Dermis microvascular lymphatic vessel endothelial cell (primary cell): ENCODE measurements at regions not wholly inside any gene's neighbourhood (a gene's known extent, or its start where the extent isn't known, plus 50 kb on each side); places are given as distances from the start of the nearest gene placed in this dataset.
"Not testable (repeated sequence)": the region's sequence is repeated elsewhere in the genome, so short reads cannot be mapped to it uniquely, and the experiment has no call there.

Source experiments
- DNase-seq, 2 donors: peaks; one replicate each; pipeline versions ENCODE4 v3.0.0 to v3.0.0-alpha.2; 2010; ENCODE audit warnings: low read depth in 2 of 2

DNA sequence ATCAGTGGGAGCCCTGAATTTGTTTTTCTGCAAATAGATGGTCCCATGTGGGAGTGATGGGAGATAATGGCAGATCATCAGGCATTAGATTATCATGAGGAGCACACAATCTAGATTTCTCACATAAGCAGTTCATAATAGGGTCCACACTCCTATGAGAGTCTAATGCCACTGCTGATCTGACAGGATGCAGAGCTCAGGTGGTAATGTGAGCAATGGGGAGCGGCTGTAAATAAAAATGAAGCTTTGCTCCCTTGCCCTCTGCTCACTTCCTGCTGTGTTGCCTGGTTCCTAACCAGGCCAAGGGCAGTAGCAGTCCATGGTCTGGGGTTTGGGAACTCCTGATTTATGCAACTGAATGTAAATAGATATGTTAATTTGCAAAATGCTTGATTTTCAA lies 538.6 kb downstream of the TRAM1L1 start:
- DNase-seq: no peak

DNA sequence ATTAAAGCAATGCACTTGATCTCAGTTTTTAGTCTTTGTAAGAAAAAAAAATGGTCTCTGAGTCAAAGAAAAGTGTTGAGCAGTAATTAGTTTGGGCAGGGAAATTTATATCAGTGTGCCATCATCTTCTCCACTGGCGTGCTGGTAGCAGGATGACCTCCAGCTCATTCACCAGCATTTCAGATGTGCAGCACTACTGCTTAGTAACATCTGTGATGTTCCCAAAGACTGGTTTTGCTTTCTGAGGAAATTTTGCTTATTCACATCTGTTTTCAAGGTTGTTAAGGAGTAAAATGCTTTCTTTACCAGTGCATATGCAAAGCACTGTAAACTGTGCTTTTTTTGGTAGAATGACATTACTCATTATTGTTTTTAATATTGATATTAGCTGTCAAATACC lies 540.4 kb downstream of the TRAM1L1 start:
- DNase-seq: no peak

DNA sequence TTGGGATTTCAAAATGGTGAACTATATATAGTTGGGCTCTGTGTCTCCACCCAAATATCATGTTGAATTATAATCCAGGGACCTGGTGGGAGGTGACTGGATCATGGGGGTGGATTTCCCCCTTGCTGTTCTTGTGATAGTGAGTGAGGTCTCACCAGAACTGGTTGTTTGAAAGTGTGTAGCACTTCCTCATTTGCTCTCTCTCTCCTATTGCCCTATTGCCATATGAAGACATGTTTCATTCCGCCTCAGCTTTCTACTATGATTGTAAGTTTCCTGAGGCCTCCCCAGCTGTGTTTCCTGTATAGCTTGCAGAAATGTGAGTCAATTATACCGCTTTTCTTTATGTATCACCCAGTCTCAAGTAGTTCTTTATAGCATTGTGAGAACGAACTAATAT lies 545.6 kb downstream of the TRAM1L1 start:
- no peak for DNase-seq

GRCh38 chr4:116537828-116538227 lies 547.5 kb downstream of the TRAM1L1 start:
- DNase-seq: no peak

DNA sequence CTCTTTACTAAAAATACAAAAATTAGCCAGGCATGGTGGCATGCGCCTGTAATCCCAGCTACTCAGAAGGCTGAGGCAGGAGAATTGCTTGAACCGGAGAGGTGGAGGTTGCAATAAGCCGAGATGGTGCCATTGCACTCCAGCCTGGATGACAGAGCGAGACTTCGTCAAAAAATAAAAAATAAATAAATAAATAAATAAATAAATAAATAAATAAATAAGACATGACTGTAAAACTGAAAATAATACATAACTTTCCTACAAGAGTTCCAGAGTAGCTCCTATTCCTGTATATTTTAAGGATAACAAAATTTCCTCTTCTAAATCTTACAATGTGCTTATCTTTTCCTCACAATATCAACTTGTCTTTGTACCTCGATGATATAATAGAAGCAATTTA lies 549.4 kb downstream of the TRAM1L1 start:
- not testable (repeated sequence) for DNase-seq

DNA sequence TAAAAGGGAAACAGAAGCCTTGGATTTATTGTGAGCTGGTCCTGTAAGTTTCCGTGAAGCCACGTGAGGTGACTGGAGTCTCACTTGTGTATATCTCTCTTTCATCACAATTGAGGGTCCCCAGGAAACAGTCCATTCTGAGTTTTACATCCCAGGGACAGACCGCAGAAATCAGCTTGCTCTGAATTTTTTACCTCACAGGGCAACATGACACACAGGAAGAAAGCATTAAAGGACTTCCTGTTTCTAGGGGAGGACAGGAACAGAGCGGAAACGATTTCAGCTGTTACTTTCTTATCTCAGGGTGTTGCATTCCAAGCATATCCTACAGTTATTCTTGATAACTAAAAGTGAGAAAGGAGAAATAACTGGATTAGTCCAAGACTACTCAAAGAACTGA lies 553.5 kb downstream of the TRAM1L1 start:
- no peak for DNase-seq

GRCh38 chr4:116531026-116531425 lies 554.4 kb downstream of the TRAM1L1 start:
- no peak for DNase-seq

- no peak for DNase-seq
Observed at GRCh38 chr4:116530048-116530447, 555.3 kb downstream of the TRAM1L1 start.

DNA sequence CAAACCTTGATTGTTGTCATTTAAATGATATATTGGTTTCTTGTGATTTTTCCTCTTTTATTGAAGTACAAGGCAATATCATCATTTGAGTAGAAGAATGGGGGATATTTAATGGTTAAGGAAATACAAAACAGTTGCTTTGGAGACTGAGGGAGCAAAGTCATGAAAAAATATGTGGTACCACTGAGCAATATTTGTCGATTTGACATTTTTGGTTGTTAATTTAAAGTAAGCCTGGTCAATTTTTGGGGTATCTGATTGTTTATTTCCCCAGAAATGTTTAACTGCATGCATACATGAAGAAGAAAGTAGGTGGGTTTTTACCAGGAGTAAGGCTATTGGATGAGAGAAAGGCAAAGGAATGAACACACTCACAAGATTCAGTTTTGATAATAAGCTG lies 556.2 kb downstream of the TRAM1L1 start:
- DNase-seq: no peak

DNA sequence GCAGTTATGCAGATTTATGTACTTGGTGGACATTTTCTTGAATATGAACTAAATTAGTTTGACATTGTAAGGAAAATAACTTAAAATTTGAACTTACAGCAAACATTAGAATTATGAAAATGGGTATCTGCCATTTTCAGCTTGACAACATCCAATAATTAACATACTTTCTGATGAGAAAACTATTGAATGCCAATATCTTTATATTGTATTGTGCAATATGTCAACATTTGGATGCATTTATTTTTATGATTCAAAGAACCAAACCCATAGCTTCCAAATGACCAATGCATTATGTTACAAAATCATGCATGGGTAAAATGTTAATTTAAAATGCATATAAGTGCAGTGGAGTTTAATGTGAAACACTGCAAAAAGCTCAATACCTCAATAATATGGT lies 562.5 kb downstream of the TRAM1L1 start:
- no peak for DNase-seq

DNA sequence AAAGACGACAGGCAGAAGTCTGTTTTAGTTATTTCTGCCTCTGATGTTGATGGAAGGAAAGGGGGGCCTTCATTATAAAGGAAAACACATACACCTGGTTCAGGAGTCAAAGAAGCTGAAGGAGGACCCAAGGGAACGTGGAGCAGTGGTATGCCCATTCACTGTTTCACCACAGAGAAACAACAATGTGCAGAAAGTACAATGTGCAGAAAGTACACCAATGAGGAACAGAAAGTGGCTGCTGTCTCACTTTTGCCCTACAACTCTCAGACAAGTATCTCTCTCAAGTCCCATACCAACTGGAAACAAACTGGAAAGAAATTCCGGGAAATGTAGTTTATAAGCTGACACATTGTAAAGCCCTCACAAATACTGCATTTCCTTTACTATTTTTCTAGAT lies 564.5 kb downstream of the TRAM1L1 start:
- no peak for DNase-seq

DNA sequence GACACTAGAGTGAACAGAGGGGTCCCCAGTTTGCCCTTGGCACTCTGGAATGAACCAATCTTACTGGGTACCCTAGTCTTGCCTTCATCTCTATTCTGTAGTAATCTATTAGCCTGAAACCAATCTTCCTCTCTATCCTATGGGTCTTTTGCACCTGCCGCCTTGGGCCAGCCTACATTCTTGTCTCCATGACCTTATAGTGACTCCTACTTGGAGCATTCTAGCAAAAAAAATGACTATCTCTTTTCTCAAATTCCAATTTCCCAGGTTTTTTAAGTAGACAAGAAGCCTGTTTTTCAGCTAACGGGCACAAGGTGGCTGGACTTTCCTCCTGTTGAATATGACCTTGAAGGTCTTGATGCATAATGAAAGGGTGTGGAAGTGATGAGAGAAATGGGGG lies 568.7 kb downstream of the TRAM1L1 start:
- DNase-seq: no peak

DNA sequence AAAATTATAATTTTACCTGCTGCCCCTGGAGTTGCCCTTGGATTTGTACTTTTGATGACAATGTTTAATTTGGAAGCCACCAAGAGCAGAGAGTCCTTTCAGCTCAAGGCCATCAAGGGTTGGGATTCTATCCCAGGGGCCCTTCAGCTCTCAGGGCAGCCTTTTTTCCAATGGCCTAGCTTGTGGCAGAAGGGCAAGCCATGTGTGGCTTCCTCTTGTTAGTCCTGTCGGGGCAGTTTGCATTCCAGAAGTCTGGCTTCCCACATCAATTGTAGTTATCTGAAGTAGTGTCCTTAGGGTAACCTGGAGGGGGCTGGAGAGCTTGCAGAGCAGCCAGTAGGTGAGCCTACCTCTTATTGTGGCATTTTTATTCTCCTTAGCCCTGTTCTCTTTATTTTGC lies 569.4 kb downstream of the TRAM1L1 start:
- DNase-seq: no peak

GRCh38 chr4:116512552-116512951 lies 572.8 kb downstream of the TRAM1L1 start:
- DNase-seq: no peak

GRCh38 chr4:116501954-116502353 lies 583.4 kb downstream of the TRAM1L1 start:
- no peak for DNase-seq

DNA sequence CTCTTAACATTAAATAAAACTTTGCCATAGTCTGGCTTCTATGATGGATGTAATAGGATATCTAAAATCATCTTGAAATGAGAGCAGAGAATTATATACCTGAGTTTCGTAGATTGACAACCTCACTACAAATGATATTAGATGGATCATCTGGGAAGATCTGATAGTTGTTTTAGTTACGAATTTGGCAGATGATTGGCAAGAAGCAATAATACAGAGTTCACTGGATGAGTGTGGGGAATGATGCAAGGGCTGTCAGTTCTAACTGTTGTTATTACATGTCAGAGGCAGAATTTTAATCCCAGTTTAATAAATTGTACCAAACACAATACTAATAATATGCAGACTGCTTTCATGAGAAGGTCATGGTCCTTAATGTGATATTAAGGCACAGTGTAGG lies 585.2 kb downstream of the TRAM1L1 start:
- no peak for DNase-seq

- no peak for DNase-seq
Observed at GRCh38 chr4:116489739-116490138, 595.6 kb downstream of the TRAM1L1 start.

- no peak for DNase-seq
Observed at GRCh38 chr4:116486401-116486800, 599.0 kb downstream of the TRAM1L1 start.

- DNase-seq: no peak
Observed at GRCh38 chr4:116480546-116480945, 604.8 kb downstream of the TRAM1L1 start.

DNA sequence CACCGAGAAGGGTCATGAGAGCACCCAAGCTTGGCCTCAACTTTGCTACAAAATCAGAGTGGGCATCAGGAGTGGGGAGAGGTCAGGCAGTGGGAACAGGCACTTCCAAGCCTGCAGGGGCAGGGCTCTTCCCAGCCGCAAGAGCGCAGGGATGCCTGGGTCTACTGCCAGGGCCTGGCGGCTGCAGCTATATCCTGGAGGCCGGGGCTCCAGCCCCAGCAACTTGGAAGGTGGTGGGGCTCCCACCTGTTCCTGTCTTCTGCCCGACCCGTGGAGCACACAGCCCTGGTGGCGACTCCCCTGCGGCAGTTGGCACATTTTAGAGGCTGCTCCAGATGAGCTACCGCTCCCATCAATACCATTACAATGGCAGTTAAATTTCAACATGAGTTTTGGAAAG lies 607.0 kb downstream of the TRAM1L1 start:
- no peak for DNase-seq

DNA sequence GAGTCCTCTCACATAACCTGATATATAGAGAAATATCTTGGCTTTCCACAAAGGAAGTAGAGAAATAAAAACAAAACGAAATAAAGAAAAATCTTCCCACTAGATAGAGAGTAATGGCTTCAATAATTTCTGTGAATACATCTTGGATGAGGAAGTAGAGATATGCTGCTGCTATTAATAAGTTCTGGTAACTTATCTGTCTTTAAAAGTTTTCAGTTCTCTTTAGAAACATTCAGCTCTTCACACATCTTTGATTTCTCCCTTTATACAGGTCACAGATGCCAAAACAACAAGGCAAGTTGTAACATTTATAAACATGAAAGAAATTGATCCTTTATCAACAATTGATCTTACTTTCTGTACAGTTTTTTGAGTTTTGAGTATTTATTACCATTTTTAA lies 615.8 kb downstream of the TRAM1L1 start:
- DNase-seq: no peak

DNA sequence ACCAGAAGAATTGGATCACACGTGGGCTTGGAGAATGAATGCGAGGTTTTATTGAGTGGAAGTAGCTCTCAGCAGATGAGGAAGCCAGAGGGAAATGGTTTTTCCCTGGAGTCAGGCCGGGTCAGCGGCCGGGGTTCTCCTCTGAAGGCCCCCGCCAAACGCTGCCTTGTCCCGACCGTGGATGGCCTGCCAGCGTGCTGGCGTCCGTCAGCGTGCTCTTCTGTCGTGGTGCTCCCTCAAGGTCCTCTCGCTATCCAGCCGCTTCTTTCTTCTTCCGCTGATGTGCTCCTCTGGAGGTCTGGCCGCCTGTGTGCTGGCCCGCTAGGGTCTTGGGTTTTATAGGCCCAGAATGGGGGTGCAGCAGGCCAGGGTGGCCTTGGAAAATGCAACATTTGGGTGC lies 632.2 kb downstream of the TRAM1L1 start:
- no peak for DNase-seq

DNA sequence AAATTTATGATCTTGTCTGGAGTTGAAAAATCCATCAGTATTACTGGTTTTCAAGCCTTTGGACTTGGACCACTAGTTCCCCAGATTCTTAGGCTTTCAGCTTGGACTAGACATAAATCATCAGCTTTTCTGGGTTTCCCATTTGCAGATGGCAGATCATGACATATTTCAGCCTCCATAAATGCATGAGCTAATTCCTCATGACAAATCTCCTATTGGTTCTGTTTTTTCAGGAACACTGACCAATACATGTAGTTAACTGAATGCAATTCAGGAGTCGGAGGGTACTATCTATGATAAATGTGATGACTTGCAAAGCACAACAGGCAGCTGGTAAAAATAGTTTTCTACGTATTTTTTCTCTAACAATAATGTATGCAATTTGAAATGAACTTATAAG lies 635.6 kb downstream of the TRAM1L1 start:
- DNase-seq: no peak

DNA sequence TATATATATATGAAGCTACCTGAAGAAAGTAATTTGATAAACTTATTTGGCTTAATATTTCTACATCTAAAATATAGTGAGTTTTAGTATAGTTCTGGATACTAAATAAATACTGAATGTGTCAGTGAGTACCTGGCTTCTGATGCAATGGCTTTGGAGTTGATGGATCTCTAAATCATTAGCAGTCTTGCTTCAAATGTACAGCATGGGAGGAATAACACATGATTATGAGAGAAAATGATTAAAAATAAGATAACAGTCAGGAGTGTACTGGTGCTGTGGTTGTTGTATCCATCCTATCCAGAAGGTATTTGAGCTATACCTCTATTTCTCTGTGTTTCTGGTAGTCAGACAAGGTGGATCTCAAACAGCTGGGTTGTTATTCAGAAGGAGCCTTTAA lies 641.3 kb downstream of the TRAM1L1 start:
- DNase-seq: no peak
